Uterus (tissue), 3 donors: ENCODE measurements at regions not wholly inside any gene's neighbourhood (a gene's known extent, or its start where the extent isn't known, plus 50 kb on each side); places are given as distances from the start of the nearest gene placed in this dataset.

ENCODE experiments used
- DNase-seq, 2 donors: peaks; one replicate each; pipeline ENCODE4 v3.0.0-alpha.2; 2019 to 2020
- H3K27ac ChIP-seq, 2 donors: fragments of 200-600 bp; sonication (generic); 1 replicate in 1 of 2; 2 replicates in 1 of 2; pipeline ENCODE4 v1.5.1; 2016 to 2018
- H3K27me3 ChIP-seq, 2 donors: fragments of 200-600 bp; sonication (generic); one replicate each; pipeline ENCODE4 v1.5.1; 2018 to 2019; ENCODE audit warnings: control low read depth in 1 of 2
- H3K36me3 ChIP-seq, 2 donors: fragments of 200-600 bp; sonication (generic); one replicate each; pipeline ENCODE4 v1.5.1; 2019; ENCODE audit warnings: control low read depth in 1 of 2
- H3K4me1 ChIP-seq, 2 donors: fragments of 200-600 bp; sonication (generic); one replicate each; pipeline ENCODE4 v1.5.1; 2018 to 2019; ENCODE audit warnings: control low read depth in 1 of 2
- H3K4me3 ChIP-seq, 2 donors: fragments of 200-600 bp; sonication (generic); 1 replicate in 1 of 2; 2 replicates in 1 of 2; pipeline ENCODE4 v1.5.1; 2018 to 2019; ENCODE audit warnings: mild to moderate bottlenecking in 1 of 2
- H3K9me3 ChIP-seq, 2 donors: fragments of 200-600 bp; sonication (generic); one replicate each; pipeline ENCODE4 v1.5.1; 2019; ENCODE audit warnings: control low read depth in 1 of 2
- POLR2A ChIP-seq, 2 donors: fragments of 450-650 bp; IDR thresholded peaks; one replicate each; pipeline ENCODE4 v1.6.1; 2016; ENCODE audit warnings: antibody characterized with exemption in 2 of 2, mild to moderate bottlenecking in 1 of 2, moderate library complexity in 1 of 2
- intact Hi-C: fragments of 100-400 bp; cut with DNase I; formaldehyde crosslinking; loops from one replicate; pipeline ENCODE4 v1.15.1; 2023; ENCODE audit warnings: low total_unique reads
- TF ChIP-seq, protein P1 (sequence below), 4 experiments: fragments of 200-600 bp in 2 of 4; fragments of 450-650 bp in 2 of 4; sonication (generic) in 2 of 4; IDR thresholded peaks; one replicate each; pipeline ENCODE4 v1.5.1; 2016 to 2019; ENCODE audit warnings: antibody characterized with exemption in 4 of 4, mild to moderate bottlenecking in 2 of 4, moderate library complexity in 1 of 4
- donor health status: DM: yes; HTN: yes; CAD: no.

DNA sequence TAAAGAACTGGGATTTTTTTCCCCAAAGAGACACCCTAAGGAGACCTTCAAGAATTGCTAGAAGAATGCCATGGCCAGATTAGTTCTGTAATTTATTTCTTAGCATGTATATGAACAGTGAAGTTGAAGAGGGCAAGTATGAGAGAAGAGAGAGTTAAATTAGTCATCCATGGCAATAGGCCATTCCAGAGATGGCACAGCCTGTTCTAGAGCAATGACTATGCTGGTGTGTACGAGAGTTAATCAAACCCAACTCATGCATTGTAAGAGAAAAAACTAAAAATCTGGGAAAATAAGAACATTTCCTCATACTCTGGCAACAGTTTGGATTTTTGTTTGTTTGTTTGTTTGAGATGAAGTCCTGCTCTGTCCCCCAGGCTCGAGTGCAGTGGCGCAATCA lies 112.1 kb upstream of the PIK3C3 start:
- TF ChIP-seq, protein P1, sequence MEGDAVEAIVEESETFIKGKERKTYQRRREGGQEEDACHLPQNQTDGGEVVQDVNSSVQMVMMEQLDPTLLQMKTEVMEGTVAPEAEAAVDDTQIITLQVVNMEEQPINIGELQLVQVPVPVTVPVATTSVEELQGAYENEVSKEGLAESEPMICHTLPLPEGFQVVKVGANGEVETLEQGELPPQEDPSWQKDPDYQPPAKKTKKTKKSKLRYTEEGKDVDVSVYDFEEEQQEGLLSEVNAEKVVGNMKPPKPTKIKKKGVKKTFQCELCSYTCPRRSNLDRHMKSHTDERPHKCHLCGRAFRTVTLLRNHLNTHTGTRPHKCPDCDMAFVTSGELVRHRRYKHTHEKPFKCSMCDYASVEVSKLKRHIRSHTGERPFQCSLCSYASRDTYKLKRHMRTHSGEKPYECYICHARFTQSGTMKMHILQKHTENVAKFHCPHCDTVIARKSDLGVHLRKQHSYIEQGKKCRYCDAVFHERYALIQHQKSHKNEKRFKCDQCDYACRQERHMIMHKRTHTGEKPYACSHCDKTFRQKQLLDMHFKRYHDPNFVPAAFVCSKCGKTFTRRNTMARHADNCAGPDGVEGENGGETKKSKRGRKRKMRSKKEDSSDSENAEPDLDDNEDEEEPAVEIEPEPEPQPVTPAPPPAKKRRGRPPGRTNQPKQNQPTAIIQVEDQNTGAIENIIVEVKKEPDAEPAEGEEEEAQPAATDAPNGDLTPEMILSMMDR (IDR thresholded peaks at IDR 0.05) = no peak
- TF ChIP-seq POLR2A (IDR thresholded peaks at IDR 0.05) = no peak
- intact Hi-C loops = no loop called here

DNA sequence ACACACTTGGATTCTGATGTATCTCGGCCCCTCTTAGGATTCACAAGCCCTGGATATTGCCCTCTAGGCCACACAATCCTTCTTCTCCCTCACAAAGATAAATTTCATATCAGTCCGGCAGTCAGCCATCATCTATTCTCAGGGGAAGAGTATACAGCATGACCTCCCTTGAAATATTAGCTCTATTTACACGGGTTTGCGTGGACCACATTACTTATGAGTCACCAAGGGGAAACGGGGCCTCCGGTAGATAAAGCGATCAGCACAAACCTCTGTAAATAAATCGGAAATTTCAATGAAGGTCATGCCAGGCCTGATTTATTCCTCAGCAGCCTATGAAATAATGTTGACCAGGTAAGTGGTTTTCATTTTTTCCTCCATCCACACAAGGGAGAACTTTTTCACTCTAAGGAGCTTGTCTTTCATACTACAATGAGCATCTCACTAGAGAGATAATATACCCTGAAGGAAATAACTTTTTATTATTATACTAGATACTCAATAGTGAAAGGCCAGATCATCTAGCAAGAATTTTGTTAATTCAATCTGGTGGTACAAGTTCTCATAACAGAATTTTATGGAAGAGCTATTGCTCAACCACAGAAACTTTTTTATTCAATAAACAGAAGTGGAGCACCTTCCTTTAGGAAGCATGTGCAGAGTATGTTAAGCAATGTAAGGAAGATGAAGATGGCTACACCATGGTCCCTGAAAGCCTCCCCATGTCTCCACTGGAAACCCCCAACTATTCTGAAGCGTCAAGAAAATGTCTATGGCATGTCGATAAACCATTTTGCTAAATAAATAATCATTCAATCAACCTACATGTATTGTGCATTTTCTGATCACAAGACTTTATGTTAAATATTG lies 125.2 kb upstream of the PIK3C3 start:
- TF ChIP-seq, protein P1 (IDR thresholded peaks at IDR 0.05) = no peak
- no peak for TF ChIP-seq POLR2A (IDR thresholded peaks at IDR 0.05)
- Histone ChIP-seq H3K27me3 (no peaks in the 10 kb centered on the region), H3K27ac (no peak overlapping the region), H3K36me3 (no peaks in the 10 kb centered on the region), H3K4me3 (no peak overlapping the region), H3K4me1 (no peaks in the 10 kb centered on the region), H3K9me3 (no peaks in the 10 kb centered on the region)
- intact Hi-C loops = no loop called here
- DNase-seq = no peak

More for the DNA sequence above, 112.1 kb upstream of the PIK3C3 start:
- H3K9me3 ChIP-seq = no peaks in the 10 kb centered on the region
- H3K27ac ChIP-seq = no peak overlapping the region
- no peak for DNase-seq
- H3K36me3 ChIP-seq = no peaks in the 10 kb centered on the region
- no peaks in the 10 kb centered on the region for H3K27me3 ChIP-seq
- no peak overlapping the region for H3K4me3 ChIP-seq
- no peaks in the 10 kb centered on the region for H3K4me1 ChIP-seq

DNA sequence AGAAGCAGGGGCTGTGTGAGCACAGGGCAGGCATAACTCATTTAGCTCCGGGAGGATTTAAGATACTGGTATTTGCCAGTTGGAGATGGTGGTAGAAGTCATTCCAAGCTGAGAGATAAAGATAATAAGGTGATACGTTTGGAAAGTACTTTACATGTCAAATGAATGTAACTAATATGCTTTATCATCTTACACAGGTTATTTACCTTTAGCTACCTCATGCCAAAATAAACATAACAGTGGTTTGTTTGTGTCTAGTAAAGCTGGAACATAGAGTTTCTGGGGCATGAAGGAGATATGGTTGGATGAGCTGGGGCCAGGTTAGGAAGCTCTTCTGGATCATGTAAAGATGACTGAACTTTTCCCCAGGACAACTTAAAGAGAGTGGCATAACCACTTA lies 126.9 kb upstream of the PIK3C3 start:
- no peaks in the 10 kb centered on the region for H3K27me3 ChIP-seq
- DNase-seq = no peak

DNA sequence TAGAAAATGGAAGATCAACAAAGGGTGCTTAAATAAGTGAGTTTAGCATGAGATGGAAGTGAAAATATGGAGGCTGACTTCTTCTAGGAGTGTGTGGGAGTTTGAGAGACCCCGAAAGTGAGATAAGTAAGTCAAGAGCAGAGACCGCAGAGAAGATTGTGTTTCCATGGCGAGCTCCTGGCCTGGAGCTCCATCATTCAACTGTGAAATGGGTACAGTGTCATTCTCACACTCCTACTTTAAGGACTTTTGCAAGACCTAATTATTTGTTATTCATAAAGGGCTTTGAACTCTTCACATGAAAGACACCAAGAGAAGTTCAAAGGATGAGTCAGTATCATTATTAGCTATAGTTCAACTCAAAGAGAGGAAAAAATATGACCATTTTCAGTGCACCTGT lies 134.2 kb upstream of the PIK3C3 start:
- H3K27ac ChIP-seq = no peak overlapping the region
- no peaks in the 10 kb centered on the region for H3K9me3 ChIP-seq
- H3K4me3 ChIP-seq = no peak overlapping the region
- no peak for DNase-seq
- TF ChIP-seq POLR2A (IDR thresholded peaks at IDR 0.05) = no peak
- TF ChIP-seq, protein P1 (IDR thresholded peaks at IDR 0.05) = no peak
- no peaks in the 10 kb centered on the region for H3K27me3 ChIP-seq
- H3K4me1 ChIP-seq = no peaks in the 10 kb centered on the region
- intact Hi-C loops = no loop called here
- H3K36me3 ChIP-seq = no peaks in the 10 kb centered on the region

More for the DNA sequence above, 126.9 kb upstream of the PIK3C3 start:
- Histone ChIP-seq H3K36me3 (no peaks in the 10 kb centered on the region), H3K4me3 (no peak overlapping the region), H3K4me1 (no peaks in the 10 kb centered on the region), H3K9me3 (no peaks in the 10 kb centered on the region), H3K27ac (no peak overlapping the region)
- TF ChIP-seq, protein P1 (IDR thresholded peaks at IDR 0.05) = no peak
- no peak for TF ChIP-seq POLR2A (IDR thresholded peaks at IDR 0.05)
- intact Hi-C loops = no loop called here
